HG02588 (cell line): ENCODE measurements at regions not wholly inside any gene's neighbourhood (a gene's known extent, or its start where the extent isn't known, plus 50 kb on each side); places are given as distances from the start of the nearest gene placed in this dataset.
"Not testable (repeated sequence)": the region's sequence is repeated elsewhere in the genome, so short reads cannot be mapped to it uniquely, and the experiment has no call there.

Experiments
- ATAC-seq: cut with Tn5 transposase; IDR thresholded peaks from one replicate; pipeline ENCODE4 v1.9.1; 2021; ENCODE audit warnings: mild to moderate bottlenecking, moderate library complexity; ENCODE audit not compliant: unreplicated experiment

- no peak for ATAC-seq
Measured at GRCh38 chr7:10708447-10708846, 265.2 kb upstream of the PHF14 start.

- no peak for ATAC-seq
Measured at GRCh38 chr7:10718768-10719167, 254.9 kb upstream of the PHF14 start.

- ATAC-seq: no peak
Measured at GRCh38 chr7:10720042-10720441, 253.6 kb upstream of the PHF14 start.

GRCh38 chr7:10721289-10721688 is 252.4 kb upstream of the PHF14 start:
- ATAC-seq: no peak

- ATAC-seq: no peak
Measured at GRCh38 chr7:10723832-10724231, 249.8 kb upstream of the PHF14 start.

GRCh38 chr7:10724449-10724848 is 249.2 kb upstream of the PHF14 start:
- no peak for ATAC-seq

GRCh38 chr7:10727636-10728035 is 246.0 kb upstream of the PHF14 start:
- ATAC-seq: no peak

- ATAC-seq: no peak
Measured at GRCh38 chr7:10731253-10731773, 242.4 kb upstream of the PHF14 start.

GRCh38 chr7:10733747-10734146 is 239.9 kb upstream of the PHF14 start:
- ATAC-seq: no peak

GRCh38 chr7:10734595-10734994 is 239.1 kb upstream of the PHF14 start:
- ATAC-seq: no peak

GRCh38 chr7:10739401-10739800 is 234.3 kb upstream of the PHF14 start:
- no peak for ATAC-seq

GRCh38 chr7:10740805-10741204 is 232.9 kb upstream of the PHF14 start:
- no peak for ATAC-seq

- ATAC-seq: no peak
Measured at GRCh38 chr7:10756981-10757380, 216.7 kb upstream of the PHF14 start.

GRCh38 chr7:10759120-10759519 is 214.6 kb upstream of the PHF14 start:
- no peak for ATAC-seq

GRCh38 chr7:10767771-10768170 is 205.9 kb upstream of the PHF14 start:
- no peak for ATAC-seq

GRCh38 chr7:10770176-10770575 is 203.5 kb upstream of the PHF14 start:
- no peak for ATAC-seq

GRCh38 chr7:10773430-10773829 is 200.2 kb upstream of the PHF14 start:
- ATAC-seq: no peak

- no peak for ATAC-seq
Measured at GRCh38 chr7:10779465-10780399, 193.9 kb upstream of the PHF14 start.

GRCh38 chr7:10780400-10780747 is 193.3 kb upstream of the PHF14 start:
- no peak for ATAC-seq

- ATAC-seq: not testable (repeated sequence)
Measured at GRCh38 chr7:10786976-10787375, 186.7 kb upstream of the PHF14 start.

GRCh38 chr7:10789170-10789569 is 184.5 kb upstream of the PHF14 start:
- ATAC-seq: no peak

GRCh38 chr7:10790910-10791309 is 182.8 kb upstream of the PHF14 start:
- ATAC-seq: no peak
